Caco-2 (cell line): ENCODE measurements at regions not wholly inside any gene's neighbourhood (a gene's known extent, or its start where the extent isn't known, plus 50 kb on each side); places are given as distances from the start of the nearest gene placed in this dataset.

Source experiments
- BruUV-seq: library from RNA; stranded (reverse); fragments of 400-500 nt; replicated peaks from 2 replicates; lab custom pipeline; 2021; lab: Mats Ljungman, UMichigan
- CTCF ChIA-PET: fragments of 300-600 bp; sonication (Branson Sonifier 250); formaldehyde crosslinking; loops from one replicate; lab custom pipeline; 2022; ENCODE audit warnings: antibody characterized with exemption; lab: Charles Lee
- POLR2A ChIA-PET: fragments of 300-600 bp; sonication (Branson Sonifier 250); formaldehyde crosslinking; loops from one replicate; lab custom pipeline; 2022; ENCODE audit warnings: antibody characterized with exemption; lab: Charles Lee
- DNase-seq, 2 experiments: peaks; one replicate each; pipeline versions ENCODE4 v3.0.0 to v3.0.0-alpha.2; 2020 to 2022
- H3K27me3 ChIP-seq: replicated peaks from 2 replicates; pipeline ENCODE4 v1.6.0; 2011; ENCODE audit warnings: low read length; ENCODE audit not compliant: control insufficient read depth, insufficient read depth
- H3K36me3 ChIP-seq: 2 replicates; pipeline ENCODE4 v1.5.1; 2011; ENCODE audit warnings: low read length; ENCODE audit not compliant: control insufficient read depth, insufficient read depth
- H3K4me1 ChIP-seq: fragments of 250-450 bp; sonication (Bioruptor Pico); 2 replicates; pipeline ENCODE4 v1.5.1; 2020; ENCODE audit warnings: mild to moderate bottlenecking
- H3K4me3 ChIP-seq: 2 replicates; pipeline ENCODE4 v1.5.1; 2011; ENCODE audit warnings: low read depth, mild to moderate bottlenecking, control low read depth, low read length
- H3K9me3 ChIP-seq: fragments of 250-450 bp; sonication (Bioruptor Pico); 2 replicates; pipeline ENCODE4 v1.5.1; 2020; ENCODE audit warnings: mild to moderate bottlenecking, moderate library complexity
- H3K27ac Mint-ChIP-seq: one replicate; pipeline ENCODE4 v1.8.0; 2022; ENCODE audit warnings: mixed read lengths; ENCODE audit not compliant: unreplicated experiment
- H3K27me3 Mint-ChIP-seq: one replicate; pipeline ENCODE4 v1.8.0; 2022; ENCODE audit warnings: mixed read lengths; ENCODE audit not compliant: insufficient read depth, unreplicated experiment
- H3K36me3 Mint-ChIP-seq: one replicate; pipeline ENCODE4 v1.8.0; 2022; ENCODE audit warnings: mild to moderate bottlenecking, mixed read lengths; ENCODE audit not compliant: insufficient read depth, unreplicated experiment
- H3K4me1 Mint-ChIP-seq: one replicate; pipeline ENCODE4 v1.8.0; 2022; ENCODE audit warnings: low read depth, mixed read lengths; ENCODE audit not compliant: unreplicated experiment
- H3K4me3 Mint-ChIP-seq: one replicate; pipeline ENCODE4 v1.8.0; 2022; ENCODE audit warnings: mild to moderate bottlenecking, moderate library complexity, mixed read lengths; ENCODE audit not compliant: unreplicated experiment
- H3K9me3 Mint-ChIP-seq: one replicate; pipeline ENCODE4 v1.8.0; 2022; ENCODE audit warnings: mixed read lengths; ENCODE audit not compliant: unreplicated experiment
- CTCF ChIP-seq, 2 experiments: fragments of 200-600 bp in 1 of 2; IDR thresholded peaks; 1 replicate in 1 of 2; 2 replicates in 1 of 2; pipeline versions ENCODE4 v1.5.1 to v1.8.0; 2011 to 2022; ENCODE audit warnings: antibody characterized with exemption in 1 of 2, control low read depth in 1 of 2, inconsistent platforms in 1 of 2, low read depth in 1 of 2, low read length in 1 of 2, mild to moderate bottlenecking in 1 of 2, moderate library complexity in 1 of 2; ENCODE audit not compliant: insufficient read depth in 1 of 2, severe bottlenecking in 1 of 2, unreplicated experiment in 1 of 2
- intact Hi-C: fragments of 100-400 bp; cut with micrococcal nuclease; formaldehyde crosslinking; loops from one replicate; pipeline ENCODE4 v1.10.0; 2022; ENCODE audit not compliant: unreplicated experiment

DNA sequence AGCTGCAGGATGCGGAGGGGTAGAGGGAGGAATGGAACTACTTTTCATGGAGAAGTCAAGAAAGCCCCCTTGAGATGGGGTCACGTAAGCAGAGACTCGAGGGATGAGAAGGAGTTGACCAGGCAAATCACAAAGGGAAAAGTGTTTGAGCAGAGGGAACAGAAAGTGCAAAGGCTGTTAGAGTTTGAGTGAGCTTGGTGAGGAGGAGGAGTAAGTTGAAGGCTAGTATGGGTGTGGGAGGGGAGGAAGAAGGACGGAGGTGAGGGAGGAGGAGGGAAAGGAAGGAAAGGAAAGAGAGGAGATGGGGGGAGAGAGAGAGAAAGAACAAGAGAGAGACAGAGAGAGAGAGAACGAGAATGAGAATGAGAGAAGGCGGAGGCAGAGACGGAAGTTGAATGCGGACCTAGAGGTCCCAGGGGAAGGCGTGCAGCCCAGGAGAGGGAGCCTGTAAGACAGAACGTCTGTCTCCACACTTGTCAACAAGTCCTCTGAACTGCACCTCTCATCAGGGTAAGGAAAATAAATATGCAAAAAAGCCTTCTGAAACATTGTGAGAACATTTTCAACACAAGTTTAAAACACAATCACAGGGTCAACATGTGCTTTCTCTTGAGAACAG lies 279.8 kb upstream of the EEF2KMT start:
- Mint-ChIP-seq H3K27me3 (peaks cover 23% of the 10 kb centered on the region), H3K9me3 (no peaks in the 10 kb centered on the region), H3K4me1 (no peaks in the 10 kb centered on the region), H3K27ac (no peak overlapping the region), H3K36me3 (no peaks in the 10 kb centered on the region), H3K4me3 (no peak overlapping the region)
- no peak for DNase-seq
- ChIA-PET POLR2A (no interaction called here), CTCF (no interaction called here)
- Histone ChIP-seq H3K36me3 (no peaks in the 10 kb centered on the region), H3K9me3 (no peaks in the 10 kb centered on the region), H3K27me3 (no peaks in the 10 kb centered on the region), H3K4me1 (no peaks in the 10 kb centered on the region), H3K4me3 (no peak overlapping the region)
- no peak for TF ChIP-seq CTCF (IDR thresholded peaks at IDR 0.05; ENCODE audit: insufficient read depth in 1 of 2, low read depth in 1 of 2, low read length in 1 of 2, severe bottlenecking in 1 of 2, unreplicated experiment in 1 of 2)
- intact Hi-C loops, result no loop called here
- no TSS peak for BruUV-seq

GRCh38 chr16:5374184-5374583 lies 276.6 kb upstream of the EEF2KMT start:
- Histone ChIP-seq H3K4me1 (no peaks in the 10 kb centered on the region), H3K36me3 (no peaks in the 10 kb centered on the region), H3K27me3 (no peaks in the 10 kb centered on the region), H3K9me3 (no peaks in the 10 kb centered on the region), H3K4me3 (no peak overlapping the region)
- H3K27ac Mint-ChIP-seq, result no peak overlapping the region
- ChIA-PET CTCF (no interaction called here), POLR2A (no interaction called here)
- H3K36me3 Mint-ChIP-seq, result no peaks in the 10 kb centered on the region
- TF ChIP-seq CTCF (IDR thresholded peaks at IDR 0.05; ENCODE audit: insufficient read depth in 1 of 2, low read depth in 1 of 2, low read length in 1 of 2, severe bottlenecking in 1 of 2, unreplicated experiment in 1 of 2), result no peak
- no peaks in the 10 kb centered on the region for H3K9me3 Mint-ChIP-seq
- no peaks in the 10 kb centered on the region for H3K4me1 Mint-ChIP-seq
- no peak overlapping the region for H3K4me3 Mint-ChIP-seq
- H3K27me3 Mint-ChIP-seq, result peaks cover 29% of the 10 kb centered on the region
- BruUV-seq, result no TSS peak
- intact Hi-C loops, result no loop called here
- no peak for DNase-seq

DNA sequence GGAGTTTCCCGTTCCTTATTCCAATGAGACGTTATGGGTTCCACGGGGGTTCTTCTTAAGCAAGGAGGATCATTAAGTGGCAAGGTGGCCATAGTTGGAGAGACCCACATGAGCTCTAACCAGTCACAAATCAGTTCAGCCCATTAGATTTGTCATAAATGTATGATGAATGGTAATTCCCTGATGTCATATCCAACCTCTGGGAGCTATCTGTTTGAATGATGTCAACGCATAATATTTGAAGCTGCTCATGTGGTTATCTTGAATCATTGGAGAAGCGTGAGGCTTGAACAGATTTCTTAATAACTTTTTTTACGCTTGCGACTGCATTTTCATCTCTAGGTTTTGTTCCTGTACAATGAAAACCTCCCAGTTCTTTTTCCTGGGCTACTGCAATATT lies 270.4 kb upstream of the EEF2KMT start:
- Mint-ChIP-seq H3K4me1 (no peaks in the 10 kb centered on the region), H3K27ac (no peak overlapping the region), H3K27me3 (peaks cover 22% of the 10 kb centered on the region), H3K36me3 (no peaks in the 10 kb centered on the region), H3K9me3 (no peaks in the 10 kb centered on the region), H3K4me3 (no peak overlapping the region)
- Histone ChIP-seq H3K4me3 (no peak overlapping the region), H3K9me3 (no peaks in the 10 kb centered on the region), H3K27me3 (no peaks in the 10 kb centered on the region), H3K4me1 (no peaks in the 10 kb centered on the region), H3K36me3 (no peaks in the 10 kb centered on the region)
- no peak for DNase-seq
- no peak for TF ChIP-seq CTCF (IDR thresholded peaks at IDR 0.05; ENCODE audit: insufficient read depth in 1 of 2, low read depth in 1 of 2, low read length in 1 of 2, severe bottlenecking in 1 of 2, unreplicated experiment in 1 of 2)
- CTCF ChIA-PET, result no interaction called here
- BruUV-seq, result no TSS peak
- intact Hi-C loops, result no loop called here
- POLR2A ChIA-PET, result no interaction called here
